ENCODE measurements at regions not wholly inside any gene's neighbourhood (a gene's known extent, or its start where the extent isn't known, plus 50 kb on each side); places are given as distances from the start of the nearest gene placed in this dataset.

- DNase-seq = no peak
These were observed 313.0 kb upstream of the AJAP1 start for GRCh38 chr1:4341421-4341820.

- DNase-seq = no peak
These were observed 310.2 kb upstream of the AJAP1 start for GRCh38 chr1:4344065-4344732.

- no peak for DNase-seq
These were observed 309.3 kb upstream of the AJAP1 start for GRCh38 chr1:4345094-4345493.

- DNase-seq = no peak
These were observed 308.3 kb upstream of the AJAP1 start for GRCh38 chr1:4346131-4346530.

GRCh38 chr1:4351453-4351852 lies 303.0 kb upstream of the AJAP1 start:
- no peak for DNase-seq

- no peak for DNase-seq
These were observed 301.1 kb upstream of the AJAP1 start for GRCh38 chr1:4353090-4353856.

GRCh38 chr1:4355839-4356238 lies 298.6 kb upstream of the AJAP1 start:
- no peak for DNase-seq

- DNase-seq = no peak
These were observed 291.9 kb upstream of the AJAP1 start for GRCh38 chr1:4362314-4363044.

GRCh38 chr1:4366091-4366490 lies 288.3 kb upstream of the AJAP1 start:
- no peak for DNase-seq

GRCh38 chr1:4367230-4367777 lies 287.1 kb upstream of the AJAP1 start:
- DNase-seq = no peak

- DNase-seq = no peak
These were observed 285.1 kb upstream of the AJAP1 start for GRCh38 chr1:4369335-4369734.

GRCh38 chr1:4371849-4372248 lies 282.6 kb upstream of the AJAP1 start:
- no peak for DNase-seq

- DNase-seq = no peak
These were observed 278.6 kb upstream of the AJAP1 start for GRCh38 chr1:4375812-4376211.

GRCh38 chr1:4379451-4380175 lies 274.8 kb upstream of the AJAP1 start:
- no peak for DNase-seq

- no peak for DNase-seq
These were observed 273.7 kb upstream of the AJAP1 start for GRCh38 chr1:4380564-4381168.

- DNase-seq = no peak
These were observed 261.2 kb upstream of the AJAP1 start for GRCh38 chr1:4393191-4393590.

GRCh38 chr1:4394366-4394765 lies 260.0 kb upstream of the AJAP1 start:
- no peak for DNase-seq

- DNase-seq = no peak
These were observed 259.3 kb upstream of the AJAP1 start for GRCh38 chr1:4395158-4395557.

GRCh38 chr1:4395676-4396075 lies 258.7 kb upstream of the AJAP1 start:
- peak; percentile 91 for DNase-seq

- DNase-seq = peak; percentile 22
These were observed 257.9 kb upstream of the AJAP1 start for GRCh38 chr1:4396551-4396950.

GRCh38 chr1:4397196-4397595 lies 257.2 kb upstream of the AJAP1 start:
- DNase-seq = peak; percentile 91

GRCh38 chr1:4402032-4402431 lies 252.4 kb upstream of the AJAP1 start:
- DNase-seq = no peak
